Endodermal cell (in vitro differentiated cells): ENCODE measurements at regions not wholly inside any gene's neighbourhood (a gene's known extent, or its start where the extent isn't known, plus 50 kb on each side); places are given as distances from the start of the nearest gene placed in this dataset.
"Not testable (repeated sequence)": the region's sequence is repeated elsewhere in the genome, so short reads cannot be mapped to it uniquely, and the experiment has no call there.

Source experiments
- DNase-seq: peaks from one replicate; pipeline ENCODE4 v3.0.0-alpha.2; 2017
- H3K27ac ChIP-seq: 2 replicates; pipeline ENCODE4 v1.5.1; 2013; ENCODE audit warnings: mild to moderate bottlenecking, low read depth, low read length, moderate library complexity
- H3K27me3 ChIP-seq: 2 replicates; pipeline ENCODE4 v1.6.1; 2013; ENCODE audit warnings: mild to moderate bottlenecking, low read length, moderate library complexity; ENCODE audit not compliant: insufficient read depth, control insufficient read depth, poor library complexity, severe bottlenecking
- H3K36me3 ChIP-seq: 2 replicates; pipeline ENCODE4 v1.7.0; 2013; ENCODE audit warnings: mild to moderate bottlenecking, low read length, moderate library complexity; ENCODE audit not compliant: control insufficient read depth, insufficient read depth
- H3K4me1 ChIP-seq: one replicate; pipeline ENCODE4 v1.7.0; 2013; ENCODE audit warnings: low read length; ENCODE audit not compliant: control insufficient read depth, insufficient read depth
- H3K4me3 ChIP-seq: 2 replicates; pipeline ENCODE4 v1.5.1; 2013; ENCODE audit warnings: mild to moderate bottlenecking, low read length, moderate library complexity
- H3K9ac ChIP-seq: 2 replicates; pipeline ENCODE4 v1.6.1; 2013; ENCODE audit warnings: mild to moderate bottlenecking, low read length, moderate library complexity; ENCODE audit not compliant: poor library complexity, severe bottlenecking; ENCODE audit errors: extremely low read depth
- H3K9me3 ChIP-seq: 2 replicates; pipeline ENCODE4 v1.6.1; 2013; ENCODE audit warnings: mild to moderate bottlenecking, low read length, moderate library complexity; ENCODE audit not compliant: control insufficient read depth
- H3K27ac Mint-ChIP-seq: 2 replicates; pipeline ENCODE4 v1.8.0; 2020; ENCODE audit warnings: mixed read lengths
- H3K27me3 Mint-ChIP-seq: 2 replicates; pipeline ENCODE4 v1.8.0; 2021; ENCODE audit warnings: mild to moderate bottlenecking, mixed read lengths; ENCODE audit not compliant: insufficient read depth
- H3K36me3 Mint-ChIP-seq: 2 replicates; pipeline ENCODE4 v1.8.0; 2020; ENCODE audit warnings: low read depth, mixed read lengths
- H3K4me1 Mint-ChIP-seq: 2 replicates; pipeline ENCODE4 v1.8.0; 2020; ENCODE audit warnings: mixed read lengths
- H3K4me3 Mint-ChIP-seq: 2 replicates; pipeline ENCODE4 v1.8.0; 2020; ENCODE audit warnings: mild to moderate bottlenecking, moderate library complexity, mixed read lengths
- H3K9me3 Mint-ChIP-seq: 2 replicates; pipeline ENCODE4 v1.8.0; 2020; ENCODE audit warnings: mild to moderate bottlenecking, mixed read lengths
- WGBS, 2 experiments: methylation state at CpG; one replicate each; pipeline versions ENCODE4 v1.1.5 to v1.1.7; 2013; ENCODE audit warnings: missing lambda C conversion rate in 2 of 2, mixed read lengths in 1 of 2; ENCODE audit not compliant: insufficient coverage in 1 of 2, insufficient read length in 1 of 2; 5-methylcytosine and 5-hydroxymethylcytosine counted together
- TF ChIP-seq, protein P1 (sequence below): fragments of 200-600 bp; sonication (generic); conservative IDR thresholded peaks from 2 replicates; pipeline ENCODE4 v1.5.0; 2021; ENCODE audit warnings: antibody characterized with exemption, mild to moderate bottlenecking

DNA sequence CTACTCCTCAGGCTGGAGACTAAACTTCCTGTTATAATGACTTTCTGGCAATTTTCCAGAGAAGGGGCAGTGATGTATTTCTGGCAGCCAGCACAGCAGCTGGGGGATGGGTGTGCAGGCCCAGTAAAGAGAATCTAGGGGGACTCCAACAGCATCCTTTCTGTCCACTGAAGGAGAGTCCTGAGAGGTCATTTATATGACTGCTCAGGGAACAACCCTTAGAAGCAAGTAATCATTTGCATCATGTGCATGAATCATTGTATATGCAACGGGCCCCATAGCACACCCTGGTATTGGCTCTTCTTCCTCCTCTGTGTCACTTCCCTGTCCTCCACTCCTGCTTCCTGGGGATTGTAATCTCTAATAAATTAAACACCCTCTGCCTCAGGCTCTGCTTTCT, 493.8 kb downstream of the RPS29 start:
- Histone ChIP-seq H3K4me3 (no peak overlapping the region), H3K36me3 (no peaks in the 10 kb centered on the region), H3K9ac (no peak overlapping the region), H3K9me3 (no peaks in the 10 kb centered on the region), H3K27ac (no peak overlapping the region), H3K4me1 (no peaks in the 10 kb centered on the region), H3K27me3 (no peaks in the 10 kb centered on the region)
- Mint-ChIP-seq H3K4me3 (no peak overlapping the region), H3K27ac (no peak overlapping the region), H3K4me1 (no peaks in the 10 kb centered on the region), H3K27me3 (no peaks in the 10 kb centered on the region), H3K9me3 (peaks cover 5% of the 10 kb centered on the region), H3K36me3 (no peaks in the 10 kb centered on the region)
- 88 to 100% methylated on average over 1 of the region's 1 CpG for WGBS, 2 experiments
- TF ChIP-seq, protein P1, sequence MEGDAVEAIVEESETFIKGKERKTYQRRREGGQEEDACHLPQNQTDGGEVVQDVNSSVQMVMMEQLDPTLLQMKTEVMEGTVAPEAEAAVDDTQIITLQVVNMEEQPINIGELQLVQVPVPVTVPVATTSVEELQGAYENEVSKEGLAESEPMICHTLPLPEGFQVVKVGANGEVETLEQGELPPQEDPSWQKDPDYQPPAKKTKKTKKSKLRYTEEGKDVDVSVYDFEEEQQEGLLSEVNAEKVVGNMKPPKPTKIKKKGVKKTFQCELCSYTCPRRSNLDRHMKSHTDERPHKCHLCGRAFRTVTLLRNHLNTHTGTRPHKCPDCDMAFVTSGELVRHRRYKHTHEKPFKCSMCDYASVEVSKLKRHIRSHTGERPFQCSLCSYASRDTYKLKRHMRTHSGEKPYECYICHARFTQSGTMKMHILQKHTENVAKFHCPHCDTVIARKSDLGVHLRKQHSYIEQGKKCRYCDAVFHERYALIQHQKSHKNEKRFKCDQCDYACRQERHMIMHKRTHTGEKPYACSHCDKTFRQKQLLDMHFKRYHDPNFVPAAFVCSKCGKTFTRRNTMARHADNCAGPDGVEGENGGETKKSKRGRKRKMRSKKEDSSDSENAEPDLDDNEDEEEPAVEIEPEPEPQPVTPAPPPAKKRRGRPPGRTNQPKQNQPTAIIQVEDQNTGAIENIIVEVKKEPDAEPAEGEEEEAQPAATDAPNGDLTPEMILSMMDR: no peak
- DNase-seq: no peak

DNA sequence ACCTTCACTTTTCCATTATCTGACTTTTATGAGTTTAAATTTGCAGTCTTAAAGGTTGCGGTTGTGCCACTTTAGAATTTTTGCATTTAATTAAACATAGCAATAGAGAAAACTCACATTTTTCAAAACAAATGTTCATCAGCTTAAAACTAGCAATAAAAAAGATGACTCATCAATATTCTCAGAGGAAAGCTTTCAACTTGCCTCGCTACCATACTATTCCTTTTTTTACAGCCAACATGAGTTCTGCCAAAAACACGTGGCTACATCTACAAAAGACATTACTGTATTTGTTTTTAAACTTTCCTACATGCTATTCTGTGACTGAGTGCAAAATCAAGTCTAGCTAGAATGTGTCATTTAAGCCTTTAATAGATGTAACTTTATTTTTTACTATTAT, 497.1 kb downstream of the RPS29 start:
- H3K27me3 Mint-ChIP-seq: no peaks in the 10 kb centered on the region
- H3K4me3 Mint-ChIP-seq: no peak overlapping the region
- H3K27ac Mint-ChIP-seq: no peak overlapping the region
- TF ChIP-seq, protein P1: no peak
- no peak overlapping the region for H3K27ac ChIP-seq
- H3K27me3 ChIP-seq: no peaks in the 10 kb centered on the region
- no peak overlapping the region for H3K4me3 ChIP-seq
- no peaks in the 10 kb centered on the region for H3K36me3 Mint-ChIP-seq
- no peaks in the 10 kb centered on the region for H3K9me3 ChIP-seq
- H3K9ac ChIP-seq: no peak overlapping the region
- no peak for DNase-seq
- H3K9me3 Mint-ChIP-seq: no peaks in the 10 kb centered on the region
- no peaks in the 10 kb centered on the region for H3K4me1 ChIP-seq
- no peaks in the 10 kb centered on the region for H3K36me3 ChIP-seq
- H3K4me1 Mint-ChIP-seq: no peaks in the 10 kb centered on the region
- 95 to 100% methylated on average over 1 to 3 of the region's 3 CpGs for WGBS, 2 experiments

DNA sequence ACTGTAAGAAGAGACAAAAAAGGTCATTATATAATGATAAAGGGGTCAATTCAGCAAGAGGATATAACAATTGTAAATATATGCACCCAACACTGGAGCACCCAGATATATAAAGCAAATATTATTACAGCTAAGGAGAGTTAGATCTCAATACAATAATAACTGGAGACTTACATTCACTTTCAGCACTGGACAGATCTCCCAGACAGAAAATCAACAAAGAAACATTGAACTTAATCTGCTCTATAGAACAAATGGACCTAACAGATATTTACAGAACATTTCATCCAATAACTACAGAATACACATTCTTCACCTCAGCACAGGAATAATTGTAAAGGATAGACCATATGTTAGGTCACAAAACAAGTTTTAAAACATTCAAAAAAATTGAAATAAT, 512.9 kb downstream of the RPS29 start:
- H3K4me3 Mint-ChIP-seq, H3K9me3 ChIP-seq, H3K36me3 Mint-ChIP-seq, H3K4me1 Mint-ChIP-seq, H3K27ac ChIP-seq, H3K4me1 ChIP-seq, H3K36me3 ChIP-seq, H3K4me3 ChIP-seq, H3K9ac ChIP-seq, H3K27ac Mint-ChIP-seq, H3K9me3 Mint-ChIP-seq, H3K27me3 ChIP-seq, DNase-seq: not testable (repeated sequence)
- H3K27me3 Mint-ChIP-seq: peaks cover 12% of the 10 kb centered on the region

DNA sequence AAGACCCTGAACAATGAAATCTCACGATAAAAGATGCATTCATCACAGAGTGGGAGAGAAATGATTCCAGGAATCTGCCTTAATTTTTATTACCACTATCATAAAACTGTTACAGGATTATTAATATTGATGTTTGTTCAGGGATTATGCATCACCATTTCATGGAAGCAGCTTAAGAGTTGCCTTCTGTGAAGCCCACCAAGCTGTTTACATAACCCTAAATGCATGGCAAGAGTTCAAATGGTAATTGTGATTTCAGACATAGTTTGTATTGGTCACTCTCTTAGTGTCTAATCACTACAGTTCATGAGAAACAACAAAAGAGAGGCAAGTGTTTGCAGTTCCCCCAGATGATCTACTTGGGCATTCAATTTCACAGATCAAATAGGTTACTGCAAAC, 527.7 kb downstream of the RPS29 start:
- H3K4me1 ChIP-seq: no peaks in the 10 kb centered on the region
- Mint-ChIP-seq H3K4me1 (peaks cover 18% of the 10 kb centered on the region), H3K4me3 (no peak overlapping the region), H3K9me3 (no peaks in the 10 kb centered on the region), H3K27ac (no peak overlapping the region), H3K27me3 (peaks cover 3% of the 10 kb centered on the region), H3K36me3 (no peaks in the 10 kb centered on the region)
- H3K4me3 ChIP-seq: no peak overlapping the region
- TF ChIP-seq, protein P1: no peak
- no peaks in the 10 kb centered on the region for H3K36me3 ChIP-seq
- H3K9ac ChIP-seq: no peak overlapping the region
- 86% methylated on average over 1 of the region's 1 CpG; no CpG with 5 or more reads in 1 of the 2 experiments for WGBS, 2 experiments
- no peaks in the 10 kb centered on the region for H3K27me3 ChIP-seq
- DNase-seq: no peak
- H3K9me3 ChIP-seq: no peaks in the 10 kb centered on the region
- H3K27ac ChIP-seq: no peak overlapping the region
